GM12872 (cell line): ENCODE measurements at regions not wholly inside any gene's neighbourhood (a gene's known extent, or its start where the extent isn't known, plus 50 kb on each side); places are given as distances from the start of the nearest gene placed in this dataset.

Experiments
- CTCF ChIP-seq: IDR thresholded peaks from 3 replicates; pipeline ENCODE4 v1.5.1; 2011; ENCODE audit warnings: low read depth, mild to moderate bottlenecking, low read length, moderate library complexity; ENCODE audit not compliant: insufficient read depth

- no peak for TF ChIP-seq CTCF
Measured at GRCh38 chr3:25313286-25313685, 114.8 kb upstream of the RARB start.

GRCh38 chr3:25324954-25325655 lies 103.0 kb upstream of the RARB start:
- TF ChIP-seq CTCF, result no peak

GRCh38 chr3:25335356-25335755 lies 92.7 kb upstream of the RARB start:
- no peak for TF ChIP-seq CTCF

GRCh38 chr3:25338158-25338725 lies 89.8 kb upstream of the RARB start:
- no peak for TF ChIP-seq CTCF

- TF ChIP-seq CTCF, result no peak
Measured at GRCh38 chr3:25339225-25339624, 88.8 kb upstream of the RARB start.

GRCh38 chr3:25344670-25345069 lies 83.4 kb upstream of the RARB start:
- TF ChIP-seq CTCF, result no peak

- no peak for TF ChIP-seq CTCF
Measured at GRCh38 chr3:25349095-25349494, 79.0 kb upstream of the RARB start.
